MCF 10A (cell line): ENCODE measurements at regions not wholly inside any gene's neighbourhood (a gene's known extent, or its start where the extent isn't known, plus 50 kb on each side); places are given as distances from the start of the nearest gene placed in this dataset.
"Not testable (repeated sequence)": the region's sequence is repeated elsewhere in the genome, so short reads cannot be mapped to it uniquely, and the experiment has no call there.

ENCODE experiments used
- BruUV-seq: library from RNA; stranded (reverse); fragments of 400-500 nt; replicated peaks from 2 replicates; lab custom pipeline; 2021; lab: Mats Ljungman, UMichigan
- CTCF ChIA-PET: fragments of 300-600 bp; sonication (Branson Sonifier 250); formaldehyde crosslinking; extraction: SDS; loops from one replicate; lab custom pipeline; 2021; ENCODE audit warnings: antibody characterized with exemption, inconsistent platforms; lab: Yijun Ruan, JAX
- POLR2A ChIA-PET: fragments of 300-600, 350-650 bp; sonication (Branson Sonifier 250); formaldehyde crosslinking; extraction: SDS; loops from one replicate; lab custom pipeline; 2020; ENCODE audit warnings: antibody characterized with exemption, inconsistent platforms; lab: Yijun Ruan, JAX
- DNase-seq: peaks from one replicate; pipeline ENCODE4 v3.0.0-alpha.2; 2018; ENCODE audit not compliant: unreplicated experiment
- H3K27ac Mint-ChIP-seq: one replicate; pipeline ENCODE4 v1.8.0; 2022; ENCODE audit warnings: mild to moderate bottlenecking, low read depth, mixed read lengths; ENCODE audit not compliant: unreplicated experiment
- H3K27me3 Mint-ChIP-seq: one replicate; pipeline ENCODE4 v1.8.0; 2022; ENCODE audit warnings: mixed read lengths; ENCODE audit not compliant: insufficient read depth, unreplicated experiment
- H3K36me3 Mint-ChIP-seq: one replicate; pipeline ENCODE4 v1.8.0; 2022; ENCODE audit warnings: mild to moderate bottlenecking, moderate library complexity, mixed read lengths; ENCODE audit not compliant: insufficient read depth, unreplicated experiment
- H3K4me1 Mint-ChIP-seq: one replicate; pipeline ENCODE4 v1.8.0; 2022; ENCODE audit warnings: mixed read lengths; ENCODE audit not compliant: insufficient read depth, unreplicated experiment
- H3K4me3 Mint-ChIP-seq: one replicate; pipeline ENCODE4 v1.8.0; 2022; ENCODE audit warnings: mild to moderate bottlenecking, moderate library complexity, mixed read lengths; ENCODE audit not compliant: unreplicated experiment
- H3K9me3 Mint-ChIP-seq: one replicate; pipeline ENCODE4 v1.8.0; 2022; ENCODE audit warnings: mixed read lengths; ENCODE audit not compliant: unreplicated experiment
- CTCF ChIP-seq: fragments of 200-600 bp; IDR thresholded peaks from one replicate; pipeline ENCODE4 v1.8.0; 2022; ENCODE audit warnings: antibody characterized with exemption, mild to moderate bottlenecking; ENCODE audit not compliant: unreplicated experiment
- intact Hi-C: fragments of 100-400 bp; cut with micrococcal nuclease; formaldehyde crosslinking; loops from 2 replicates; pipeline ENCODE4 v1.14.1; 2022

DNA sequence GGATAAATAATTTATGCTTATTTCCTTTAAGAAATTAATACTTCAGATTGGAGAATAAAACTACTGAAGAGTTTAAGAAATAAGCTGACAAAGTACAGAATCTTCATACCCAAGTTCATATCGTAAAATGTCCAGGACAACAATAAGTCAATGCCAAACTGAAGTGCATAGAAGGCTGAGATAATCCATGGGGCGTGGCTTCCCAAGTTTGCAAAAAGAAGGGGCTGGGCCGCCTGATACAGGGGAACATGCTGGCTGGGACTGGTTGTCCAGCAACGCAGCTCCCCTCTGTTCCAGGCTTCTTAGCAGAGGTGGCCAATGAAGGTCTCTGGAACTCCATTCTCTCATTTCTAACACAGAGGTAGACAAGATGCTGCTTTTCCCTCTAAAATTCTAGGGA, 189.5 kb upstream of the SPOPL start:
- intact Hi-C loops, result no loop called here
- Mint-ChIP-seq H3K27me3 (no peaks in the 10 kb centered on the region), H3K36me3 (no peaks in the 10 kb centered on the region), H3K4me3 (no peak overlapping the region), H3K27ac (no peak overlapping the region), H3K9me3 (no peaks in the 10 kb centered on the region), H3K4me1 (no peaks in the 10 kb centered on the region)
- no TSS peak for BruUV-seq
- no peak for TF ChIP-seq CTCF
- no peak for DNase-seq
- POLR2A ChIA-PET, result no interaction called here
- CTCF ChIA-PET, result no interaction called here

DNA sequence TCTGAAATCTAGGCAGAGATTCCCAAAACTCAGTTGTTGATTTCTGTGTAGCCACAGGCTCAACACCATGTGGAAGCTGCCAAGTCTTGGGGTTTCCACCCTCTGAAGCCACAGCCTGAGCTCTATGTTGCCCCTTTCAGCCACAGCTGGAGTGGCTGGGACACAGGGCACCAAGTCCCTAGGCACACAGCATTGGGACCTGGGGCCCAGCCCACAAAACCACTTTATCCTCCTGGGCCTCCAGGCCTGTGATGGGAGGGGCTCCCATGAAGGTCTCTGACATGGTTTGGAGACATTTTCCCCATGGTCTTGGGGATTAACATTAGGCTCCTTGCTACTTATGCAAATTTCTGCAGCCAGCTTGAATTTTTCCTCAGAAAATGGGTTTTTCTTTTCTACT, 186.0 kb upstream of the SPOPL start:
- H3K36me3 Mint-ChIP-seq, BruUV-seq, DNase-seq, CTCF ChIA-PET, H3K9me3 Mint-ChIP-seq, H3K27ac Mint-ChIP-seq, H3K27me3 Mint-ChIP-seq, intact Hi-C loops, POLR2A ChIA-PET, H3K4me1 Mint-ChIP-seq, H3K4me3 Mint-ChIP-seq: not testable (repeated sequence)

DNA sequence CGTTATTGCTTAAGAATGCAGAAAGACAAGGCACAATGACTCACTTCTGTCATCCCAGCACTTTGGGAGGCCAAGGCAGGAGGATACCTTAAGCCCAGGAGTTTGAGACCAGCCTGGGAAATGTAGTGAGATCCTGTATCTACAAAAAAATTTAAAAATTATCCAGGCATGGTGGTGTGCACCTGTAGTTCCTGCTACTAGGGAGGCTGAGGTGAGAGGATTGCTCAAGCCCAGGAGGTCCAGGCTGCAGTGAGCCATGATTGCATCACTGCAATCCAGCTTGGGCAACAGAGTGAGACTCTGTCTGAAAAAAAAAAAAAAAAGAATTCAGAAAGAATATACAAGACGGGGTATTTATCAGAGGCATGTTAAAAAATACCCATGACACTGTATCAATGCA, 182.0 kb upstream of the SPOPL start:
- Mint-ChIP-seq H3K4me3 (no peak overlapping the region), H3K36me3 (no peaks in the 10 kb centered on the region), H3K27ac (no peak overlapping the region), H3K4me1 (no peaks in the 10 kb centered on the region), H3K27me3 (no peaks in the 10 kb centered on the region), H3K9me3 (no peaks in the 10 kb centered on the region)
- BruUV-seq, result no TSS peak
- peak; percentile 4 for DNase-seq
- intact Hi-C loops, result no loop called here
- ChIA-PET CTCF (interaction anchor here (1.3 kb wide), 1 partner anchor 11 kb away, joined by 4 read pairs; no protein-coding TSS in a partner anchor), POLR2A (no interaction called here)
- TF ChIP-seq CTCF, result no peak

- BruUV-seq, result no TSS peak
- intact Hi-C loops, result no loop called here
- Mint-ChIP-seq H3K36me3 (no peaks in the 10 kb centered on the region), H3K27me3 (no peaks in the 10 kb centered on the region), H3K27ac (no peak overlapping the region), H3K4me1 (no peaks in the 10 kb centered on the region), H3K4me3 (no peak overlapping the region), H3K9me3 (no peaks in the 10 kb centered on the region)
- DNase-seq, result no peak
- ChIA-PET POLR2A (no interaction called here), CTCF (interaction anchor here (1.1 kb wide), 1 partner anchor 53 kb away, joined by 3 read pairs; no protein-coding TSS in a partner anchor)
- TF ChIP-seq CTCF, result no peak
Measured at GRCh38 chr2:138321458-138321857, 180.1 kb upstream of the SPOPL start.
